ENCODE measurements at regions not wholly inside any gene's neighbourhood (a gene's known extent, or its start where the extent isn't known, plus 50 kb on each side); places are given as distances from the start of the nearest gene placed in this dataset.

DNA sequence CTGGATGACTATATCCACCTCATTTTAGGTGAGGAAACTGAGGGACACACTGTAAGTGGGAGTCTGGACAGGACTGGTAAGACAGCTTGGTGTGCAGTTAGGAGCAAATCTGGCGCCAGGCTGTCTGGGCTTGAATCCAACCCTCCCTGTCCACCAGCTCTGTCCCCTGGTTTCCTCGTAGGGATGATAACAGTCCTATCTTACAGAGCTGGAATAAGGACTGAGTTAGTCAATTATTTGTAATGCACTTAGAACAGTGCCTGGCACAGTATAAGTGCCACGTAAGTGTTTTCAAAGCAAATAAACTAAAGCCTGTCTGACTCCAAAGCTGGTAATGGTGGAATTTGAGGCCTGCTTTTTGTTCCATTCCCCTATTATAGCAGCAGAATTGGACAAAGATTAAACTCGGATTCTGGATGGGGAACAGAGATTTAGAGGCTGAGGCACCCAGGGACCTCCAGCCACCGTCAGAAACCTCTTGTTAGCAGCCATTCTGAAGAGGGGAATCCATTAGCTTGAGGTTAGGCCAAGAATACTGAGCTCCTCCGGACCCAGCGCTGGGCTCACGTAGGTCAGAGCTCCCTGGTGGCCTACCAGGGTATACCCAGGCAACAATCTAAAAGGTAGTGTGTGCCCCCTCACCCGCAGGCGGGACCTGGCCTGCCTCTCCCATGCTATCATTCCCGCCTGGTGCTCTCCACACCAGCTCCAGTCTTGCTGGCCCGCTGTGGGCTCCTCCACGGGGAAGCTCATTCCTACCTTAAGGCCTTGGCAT is 102.1 kb downstream of the UCHL1 start:
- H2BK12ac ChIP-seq (ENCODE audit: low read depth, low read length), result peak overlapping the region; percentile 2; the same call in 1 of the 2 replicates
- no peak overlapping the region for H4K91ac ChIP-seq (replicated peaks; ENCODE audit: insufficient read length, low read length)
- no peak overlapping the region for H4K5ac ChIP-seq (ENCODE audit: insufficient read length, low read depth, low read length)
- CTCF ChIA-PET (ENCODE audit: partially characterized antibody), result interaction anchor here (0.6 to 3.0 kb wide), 28 partner anchors 8 to 303 kb away, joined by 3 to 28 read pairs (median 4); no protein-coding TSS in a partner anchor
- H2BK120ac ChIP-seq (replicated peaks; ENCODE audit: low read depth, low read length), result no peak overlapping the region
- H3K27ac ChIP-seq (ENCODE audit: low read depth, low read length), result no peak overlapping the region
- no peaks in the 10 kb centered on the region for H3K79me1 ChIP-seq (ENCODE audit: low read depth, low read length)
- H3K9ac ChIP-seq (replicated peaks in 1 of 4; ENCODE audit: extremely low read depth in 1 of 4, low read depth in 3 of 4, low read length in 3 of 4), result no peak overlapping the region
- peaks cover 3 to 6% of the 10 kb centered on the region in 2 experiments for H4K20me1 ChIP-seq (replicated peaks in 1 of 2; ENCODE audit: control insufficient read depth in 1 of 2, insufficient read depth in 2 of 2, low read length in 2 of 2)
- peak overlapping the region in 2 of 4 experiments; percentile 63 to 75; a peak in 2 of 8 replicates for H3K4me3 ChIP-seq (ENCODE audit: extremely low read depth in 1 of 4, insufficient read depth in 2 of 4, low read depth in 3 of 4, low read length in 4 of 4)
- H3K23ac ChIP-seq (ENCODE audit: insufficient read length), result no peak overlapping the region
- H3K18ac ChIP-seq (ENCODE audit: extremely low read depth, low read length), result no peak overlapping the region; the same call in 1 of the 2 replicates
- H2AFZ ChIP-seq (ENCODE audit: low read length), result no peak overlapping the region
- H3K4ac ChIP-seq (replicated peaks; ENCODE audit: insufficient read length, low read depth, low read length), result no peak overlapping the region
- 39% methylated on average over 13 of the region's 13 CpGs; no CpG with 5 or more reads in 1 of the 2 experiments for WGBS, 2 experiments (ENCODE audit: extremely low coverage in 1 of 2, insufficient coverage in 1 of 2, insufficient read length in 1 of 2, insufficient replicate concordance in 2 of 2, low coverage in 1 of 2, low lambda C conversion rate in 2 of 2, missing lambda C conversion rate in 1 of 2)
- no peak overlapping the region for H2BK15ac ChIP-seq (ENCODE audit: low read length)
- FAIRE-seq, result peak; percentile 85
- no peaks in the 10 kb centered on the region for H3K9me3 ChIP-seq (ENCODE audit: insufficient read depth in 2 of 2, low read depth in 1 of 2, low read length in 1 of 2)
- H3K4me1 ChIP-seq (replicated peaks in 1 of 4; ENCODE audit: control insufficient read depth in 3 of 4, insufficient read depth in 4 of 4, low read length in 3 of 4), result peaks cover 15 to 31% (median 21%) of the 10 kb centered on the region in 4 experiments
- H3K27me3 ChIP-seq (replicated peaks in 1 of 4; ENCODE audit: control insufficient read depth in 3 of 4, extremely low read depth in 1 of 4, insufficient read depth in 3 of 4, low read length in 3 of 4), result peaks cover 36 to 54% (median 50%) of the 10 kb centered on the region in 4 experiments
- H3K23me2 ChIP-seq (ENCODE audit: low read depth, low read length), result peaks cover 18% of the 10 kb centered on the region; the same call in 1 of the 2 replicates
- H3K36me3 ChIP-seq (ENCODE audit: control insufficient read depth in 2 of 4, insufficient read depth in 4 of 4, low read length in 3 of 4), result no peaks in the 10 kb centered on the region; a peak in 1 of 8 replicates
- H2BK20ac ChIP-seq (ENCODE audit: low read length), result no peak overlapping the region
- no peak overlapping the region for H2AK5ac ChIP-seq (ENCODE audit: low read depth, low read length)
- H3K79me2 ChIP-seq (ENCODE audit: control insufficient read depth in 1 of 2, insufficient read depth in 2 of 2, low read length in 2 of 2), result no peaks in the 10 kb centered on the region
- no peak overlapping the region for H3K56ac ChIP-seq (replicated peaks; ENCODE audit: insufficient read length, low read depth, low read length)
- peak; percentile 36 to 72 for DNase-seq (ENCODE audit: low read depth in 1 of 2, low spot score in 2 of 2)
- H4K8ac ChIP-seq (ENCODE audit: extremely low read depth, insufficient read depth, low read length), result no peak overlapping the region
- H3K14ac ChIP-seq (ENCODE audit: insufficient read length), result no peak overlapping the region
- POLR2A ChIA-PET (ENCODE audit: partially characterized antibody), result interaction anchor here (0.7 to 1.1 kb wide), 6 partner anchors 19 to 147 kb away, joined by 3 to 6 read pairs (median 3); partner anchors contain the start of gene UCHL1
- no peak overlapping the region for H2BK5ac ChIP-seq (ENCODE audit: low read depth, low read length)
- H3K4me2 ChIP-seq (ENCODE audit: insufficient read depth in 1 of 2, low read depth in 2 of 2, low read length in 2 of 2), result peak overlapping the region; percentile 95 to 99
- TF ChIP-seq ZNF274 (IDR thresholded peaks at IDR 0.05; ENCODE audit: borderline replicate concordance, extremely low read depth, low read length) (no peak), JUND (IDR thresholded peaks at IDR 0.05; ENCODE audit: low read length) (no peak), PHF8 (conservative IDR thresholded peaks at IDR 0.05; ENCODE audit: low read depth, low read length) (no peak), RNF2 (IDR thresholded peaks at IDR 0.05; ENCODE audit: borderline replicate concordance, low read depth, low read length, missing control alignments, poor library complexity, severe bottlenecking) (no peak), USF2 (IDR thresholded peaks at IDR 0.05; ENCODE audit: low read length) (no peak), CHD2 (IDR thresholded peaks at IDR 0.05; ENCODE audit: low read length) (no peak)
- TF ChIP-seq, protein P1, sequence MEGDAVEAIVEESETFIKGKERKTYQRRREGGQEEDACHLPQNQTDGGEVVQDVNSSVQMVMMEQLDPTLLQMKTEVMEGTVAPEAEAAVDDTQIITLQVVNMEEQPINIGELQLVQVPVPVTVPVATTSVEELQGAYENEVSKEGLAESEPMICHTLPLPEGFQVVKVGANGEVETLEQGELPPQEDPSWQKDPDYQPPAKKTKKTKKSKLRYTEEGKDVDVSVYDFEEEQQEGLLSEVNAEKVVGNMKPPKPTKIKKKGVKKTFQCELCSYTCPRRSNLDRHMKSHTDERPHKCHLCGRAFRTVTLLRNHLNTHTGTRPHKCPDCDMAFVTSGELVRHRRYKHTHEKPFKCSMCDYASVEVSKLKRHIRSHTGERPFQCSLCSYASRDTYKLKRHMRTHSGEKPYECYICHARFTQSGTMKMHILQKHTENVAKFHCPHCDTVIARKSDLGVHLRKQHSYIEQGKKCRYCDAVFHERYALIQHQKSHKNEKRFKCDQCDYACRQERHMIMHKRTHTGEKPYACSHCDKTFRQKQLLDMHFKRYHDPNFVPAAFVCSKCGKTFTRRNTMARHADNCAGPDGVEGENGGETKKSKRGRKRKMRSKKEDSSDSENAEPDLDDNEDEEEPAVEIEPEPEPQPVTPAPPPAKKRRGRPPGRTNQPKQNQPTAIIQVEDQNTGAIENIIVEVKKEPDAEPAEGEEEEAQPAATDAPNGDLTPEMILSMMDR (IDR thresholded peaks at IDR 0.05; ENCODE audit: control extremely low read depth in 1 of 3, insufficient read depth in 1 of 3, low read depth in 1 of 3, low read length in 3 of 3), result peak; percentile 58 to 74 (median 70)
